ENCODE measurements at regions not wholly inside any gene's neighbourhood (a gene's known extent, or its start where the extent isn't known, plus 50 kb on each side); places are given as distances from the start of the nearest gene placed in this dataset.
"Not testable (repeated sequence)": the region's sequence is repeated elsewhere in the genome, so short reads cannot be mapped to it uniquely, and the experiment has no call there.

DNA sequence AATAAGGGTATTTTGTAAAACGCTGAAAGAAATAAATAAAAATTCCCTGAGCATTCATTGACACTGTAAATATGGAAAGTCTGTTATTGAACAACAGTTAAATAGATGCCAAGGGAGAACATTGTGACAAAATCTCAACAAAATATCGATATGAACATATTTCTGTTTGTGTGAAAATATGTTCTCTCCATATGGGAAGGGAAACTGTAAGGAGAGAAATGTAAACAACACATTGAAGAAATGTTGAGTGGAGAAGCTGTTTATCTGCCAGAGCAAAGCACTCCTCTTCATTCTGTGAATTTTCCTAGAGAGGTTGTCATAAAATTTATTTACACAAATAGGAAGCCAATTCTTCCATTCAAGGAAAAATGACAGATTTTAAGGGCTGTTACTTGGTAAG lies 57.1 kb upstream of the EOMES start:
- no peak for DNase-seq

- DNase-seq, result no peak
Observed at GRCh38 chr3:27789420-27789819, 67.3 kb upstream of the EOMES start.

GRCh38 chr3:27791956-27792355 lies 69.8 kb upstream of the EOMES start:
- DNase-seq, result no peak

DNA sequence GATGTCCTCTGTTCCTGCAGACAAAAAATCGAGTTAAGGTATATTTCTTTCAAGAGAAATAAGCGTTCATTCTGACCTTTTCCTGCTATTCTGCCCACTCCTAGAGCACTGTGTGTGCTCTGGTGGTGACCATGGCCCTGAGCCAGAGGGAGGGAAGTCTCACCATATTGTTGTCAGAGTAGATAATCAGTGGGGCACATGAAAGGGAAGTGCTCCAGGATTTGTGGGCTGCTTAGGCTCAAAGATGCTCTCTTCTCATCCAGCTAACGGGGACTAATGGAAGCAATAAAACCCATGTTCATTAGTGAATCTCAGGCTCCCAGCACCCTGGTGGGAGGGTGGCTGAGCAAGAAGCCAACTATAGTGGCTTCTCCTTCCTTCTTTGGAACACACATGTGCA lies 70.7 kb upstream of the EOMES start:
- DNase-seq, result no peak

GRCh38 chr3:27794211-27794610 lies 72.1 kb upstream of the EOMES start:
- DNase-seq, result no peak

DNA sequence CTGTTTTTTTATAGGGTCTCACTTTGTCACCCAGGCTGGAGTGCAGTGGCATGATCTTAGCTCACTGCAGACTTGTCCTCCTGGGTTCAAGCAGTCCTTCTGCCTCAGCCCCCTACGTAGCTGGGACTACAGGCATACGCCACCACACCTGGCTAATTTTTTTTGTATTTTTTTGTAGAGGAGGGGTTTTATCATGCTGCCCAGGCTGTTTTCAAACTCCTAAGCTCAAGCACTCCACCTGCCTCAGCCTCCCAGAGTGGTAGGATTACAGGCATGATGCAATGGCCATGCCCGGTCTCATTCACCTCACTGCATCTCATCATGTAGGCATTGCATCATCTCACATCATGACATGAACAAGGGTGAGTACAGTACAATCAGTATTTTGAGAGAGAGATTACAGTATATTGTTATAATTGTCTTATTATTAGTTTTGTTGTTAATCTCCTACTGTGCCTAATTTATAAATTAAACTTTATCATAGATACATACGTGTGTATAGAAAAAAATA lies 74.3 kb upstream of the EOMES start:
- no peak for DNase-seq

GRCh38 chr3:27797773-27798172 lies 75.7 kb upstream of the EOMES start:
- DNase-seq, result no peak

DNA sequence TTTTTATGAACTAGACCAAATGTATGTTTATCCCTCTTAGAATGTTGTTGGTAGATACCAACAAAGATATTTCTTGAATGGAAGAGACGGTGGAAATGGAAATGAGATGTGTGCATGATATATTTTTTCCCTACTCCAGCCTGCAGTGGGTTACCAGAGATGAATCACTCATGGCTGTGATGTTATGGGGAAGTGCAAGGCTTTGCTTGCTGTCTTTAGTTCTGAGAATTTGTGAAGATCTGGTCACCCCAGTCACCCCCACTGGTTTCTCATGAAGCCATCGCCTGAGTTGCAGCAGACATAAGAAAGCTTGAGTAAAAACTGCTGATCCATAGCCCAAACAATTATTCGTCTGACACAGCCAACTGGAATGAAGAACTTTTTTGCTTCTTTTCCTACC lies 78.1 kb upstream of the EOMES start:
- DNase-seq, result no peak

DNA sequence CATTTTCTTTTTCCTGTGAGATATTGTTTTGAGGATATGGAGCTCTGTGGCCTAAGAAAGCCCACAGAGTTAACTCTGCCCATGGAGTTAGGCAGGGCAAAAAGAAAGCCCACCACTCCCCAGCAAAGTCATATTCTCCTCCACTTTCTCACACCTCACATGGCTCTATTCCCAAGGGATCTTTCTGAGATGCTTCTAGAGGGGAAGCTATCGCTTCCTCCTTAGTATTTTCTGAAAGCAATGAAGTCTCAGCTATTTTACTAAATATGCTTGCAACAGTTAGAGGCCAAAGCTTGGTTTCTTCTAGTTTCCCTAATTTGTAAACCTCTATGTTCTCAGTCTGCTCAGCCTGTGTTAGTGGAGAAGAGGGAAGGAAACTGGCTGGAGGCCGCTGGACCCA lies 80.3 kb upstream of the EOMES start:
- DNase-seq, result no peak

DNA sequence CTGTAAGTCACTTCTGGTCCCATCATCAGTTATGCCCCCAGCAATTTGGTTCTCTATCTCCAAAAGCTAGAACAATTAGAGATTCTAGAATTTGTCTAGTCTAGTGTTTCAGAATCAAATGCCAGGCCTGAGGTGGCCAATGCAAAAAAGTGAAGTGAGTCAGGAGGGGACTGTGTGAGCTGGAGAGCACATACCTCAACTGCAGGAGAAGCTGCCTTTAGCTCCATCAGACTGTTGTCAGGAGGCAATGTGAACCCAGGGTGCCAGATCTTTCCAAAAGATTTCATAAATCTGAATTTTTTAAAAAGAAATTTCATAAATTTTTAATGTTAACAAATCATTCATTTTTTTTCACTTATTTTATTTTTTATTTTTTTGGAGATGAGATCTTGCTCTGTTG lies 80.7 kb upstream of the EOMES start:
- DNase-seq, result no peak

DNA sequence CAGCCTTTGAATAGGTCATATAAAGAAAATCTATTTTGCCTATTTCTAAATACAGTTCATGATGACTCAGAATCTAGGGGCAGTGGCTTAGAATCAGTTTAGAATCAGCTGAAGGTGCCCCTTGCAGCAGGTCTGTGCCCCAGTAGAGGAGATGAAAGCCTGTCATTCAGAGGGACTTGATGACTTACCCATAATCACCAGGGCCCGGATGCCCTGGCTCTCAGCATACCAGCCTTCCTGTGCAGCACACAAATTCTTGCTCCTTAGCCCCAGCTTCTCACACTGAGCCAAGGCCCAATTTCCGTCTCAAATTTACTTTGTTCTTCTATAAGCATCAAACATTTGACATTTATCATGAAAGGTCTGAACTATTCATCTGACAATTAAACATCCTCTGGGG lies 83.2 kb upstream of the EOMES start:
- no peak for DNase-seq

DNA sequence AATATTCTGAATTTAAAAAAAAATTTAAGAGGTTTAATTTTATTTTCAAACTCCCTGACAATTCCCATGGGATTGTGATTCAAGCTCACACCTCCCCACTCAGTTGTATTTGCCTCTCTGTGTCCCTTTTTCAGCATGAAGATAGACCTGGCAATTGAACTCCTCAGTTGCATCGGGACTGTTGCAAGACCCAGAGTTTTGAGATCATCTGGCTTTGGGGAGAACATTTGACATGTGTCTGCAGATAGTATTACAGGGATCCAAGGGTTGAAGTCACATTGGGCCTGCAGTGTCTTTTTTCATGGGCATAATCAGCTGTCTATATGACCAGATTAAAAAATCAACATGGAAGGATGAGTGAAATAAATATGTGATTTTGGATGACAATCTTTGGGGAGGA lies 91.1 kb upstream of the EOMES start:
- no peak for DNase-seq

DNA sequence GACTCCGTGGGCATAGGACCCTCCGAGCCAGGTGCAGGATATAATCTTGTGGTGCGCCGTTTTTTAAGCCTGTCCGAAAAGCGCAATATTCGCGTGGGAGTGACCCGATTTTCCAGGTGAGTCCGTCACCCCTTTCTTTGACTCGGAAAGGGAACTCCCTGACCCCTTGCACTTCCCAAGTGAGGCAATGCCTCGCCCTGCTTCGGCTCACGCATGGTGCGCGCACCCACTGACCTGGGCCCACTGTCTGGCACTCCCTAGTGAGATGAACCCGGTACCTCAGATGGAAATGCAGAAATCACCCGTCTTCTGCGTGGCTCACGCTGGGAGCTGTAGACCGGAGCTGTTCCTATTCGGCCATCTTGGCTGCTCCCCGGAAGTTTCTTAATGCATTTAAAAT lies 99.5 kb upstream of the EOMES start:
- DNase-seq, result not testable (repeated sequence)

- DNase-seq, result no peak
Observed at GRCh38 chr3:27824312-27825200, 102.4 kb upstream of the EOMES start.

GRCh38 chr3:27826448-27826847 lies 104.3 kb upstream of the EOMES start:
- no peak for DNase-seq

GRCh38 chr3:27827041-27827440 lies 104.9 kb upstream of the EOMES start:
- DNase-seq, result no peak

GRCh38 chr3:27840807-27841594 lies 118.9 kb upstream of the EOMES start:
- DNase-seq, result no peak

DNA sequence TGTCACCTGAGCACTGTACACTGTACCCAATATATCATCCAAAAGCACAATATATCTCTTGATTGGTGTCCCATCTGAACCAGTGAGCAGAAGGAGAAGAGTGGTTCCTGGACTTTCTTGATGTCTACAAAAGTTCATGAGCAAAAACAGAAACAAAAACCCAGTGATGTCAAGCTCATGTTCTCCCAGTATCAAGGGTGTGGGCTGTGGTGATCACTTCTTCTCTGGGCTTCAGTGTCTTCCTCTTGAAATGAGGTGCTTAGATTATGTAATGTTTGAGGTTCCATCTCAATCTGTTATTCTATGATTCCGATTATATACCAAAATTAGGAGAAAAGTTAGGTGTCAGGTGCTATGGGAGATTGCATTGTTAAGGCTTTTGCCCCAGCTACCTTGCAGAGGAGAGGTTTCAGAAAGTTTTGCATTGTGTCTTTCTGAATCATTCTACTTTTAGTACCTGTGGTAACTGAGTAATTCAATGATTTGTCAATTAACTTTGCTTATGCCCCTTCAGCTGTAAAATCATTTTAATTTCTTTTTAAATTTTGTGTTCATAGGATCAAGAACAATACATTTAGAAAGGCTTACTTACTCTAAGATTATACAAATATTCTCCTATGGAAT lies 122.0 kb upstream of the EOMES start:
- no peak for DNase-seq

- no peak for DNase-seq
Observed at GRCh38 chr3:27847697-27848096, 125.6 kb upstream of the EOMES start.

DNA sequence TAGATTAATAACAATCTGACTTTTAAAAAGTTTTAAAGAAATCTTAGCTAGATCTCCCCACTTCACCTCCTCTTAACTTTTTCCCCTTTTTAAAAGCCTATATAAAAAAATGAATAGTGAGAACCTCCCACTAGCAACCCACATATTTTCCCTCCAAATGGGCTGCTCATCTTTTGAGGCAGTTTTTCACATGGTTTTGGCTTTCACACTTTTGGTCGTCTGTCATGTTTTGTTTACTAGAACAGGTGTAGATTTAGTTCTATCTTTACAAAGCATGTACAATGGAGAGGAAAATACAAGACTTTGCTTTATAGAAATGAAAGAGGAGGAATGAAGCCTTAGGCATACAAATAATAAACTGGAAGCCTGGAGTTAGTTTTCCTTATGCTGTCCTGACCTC lies 126.7 kb upstream of the EOMES start:
- DNase-seq, result no peak

- DNase-seq, result no peak
Observed at GRCh38 chr3:27859821-27860220, 137.7 kb upstream of the EOMES start.

DNA sequence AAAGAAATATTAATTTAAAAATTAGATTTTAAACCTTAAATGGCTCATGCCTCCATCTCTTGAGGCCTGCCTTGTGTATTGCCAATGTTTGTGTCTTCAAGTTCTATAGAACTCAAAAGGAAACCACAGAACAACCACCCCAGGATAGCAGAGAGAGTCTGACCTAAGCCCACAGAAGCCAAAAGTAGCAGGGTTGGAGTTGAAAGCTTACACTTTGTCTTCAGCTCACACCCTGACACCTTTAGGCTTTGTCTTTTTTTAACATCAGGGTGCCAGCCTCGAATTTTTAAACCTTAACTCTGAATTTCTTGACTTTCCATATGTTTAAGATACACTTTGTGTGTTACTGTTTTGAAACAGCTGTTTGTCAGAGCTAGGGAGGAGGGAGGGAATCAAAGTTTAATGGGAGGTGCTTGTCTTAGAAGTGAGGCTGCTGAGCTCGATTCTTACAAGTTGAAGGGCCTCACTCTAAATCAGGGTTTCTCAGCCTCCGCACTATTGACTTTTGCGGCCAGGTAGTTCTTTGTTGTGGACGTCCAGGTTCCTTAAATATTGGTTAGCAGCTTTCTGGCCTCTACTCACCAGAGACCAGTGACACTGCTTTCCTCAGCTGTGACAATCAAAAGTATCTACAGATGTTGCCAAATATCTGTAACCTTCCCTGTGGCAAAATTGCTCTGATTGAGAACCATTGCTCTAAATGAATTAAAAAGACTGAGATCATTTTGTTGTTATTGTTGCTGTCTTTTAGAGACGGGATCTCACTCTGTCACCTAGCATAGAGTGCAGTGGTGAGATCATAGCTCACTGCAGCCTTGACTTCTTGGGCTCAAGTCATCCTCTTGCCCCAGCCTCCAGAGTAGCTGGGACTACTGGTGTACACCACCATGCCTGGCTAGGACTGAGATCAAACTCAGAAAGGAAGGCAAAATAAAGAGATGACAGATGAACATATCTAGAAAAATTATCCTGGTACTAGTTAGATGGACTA lies 139.2 kb upstream of the EOMES start:
- no peak for DNase-seq

Measured in NCI-H774 (cell line).